ENCODE measurements at regions not wholly inside any gene's neighbourhood (a gene's known extent, or its start where the extent isn't known, plus 50 kb on each side); places are given as distances from the start of the nearest gene placed in this dataset.

DNA sequence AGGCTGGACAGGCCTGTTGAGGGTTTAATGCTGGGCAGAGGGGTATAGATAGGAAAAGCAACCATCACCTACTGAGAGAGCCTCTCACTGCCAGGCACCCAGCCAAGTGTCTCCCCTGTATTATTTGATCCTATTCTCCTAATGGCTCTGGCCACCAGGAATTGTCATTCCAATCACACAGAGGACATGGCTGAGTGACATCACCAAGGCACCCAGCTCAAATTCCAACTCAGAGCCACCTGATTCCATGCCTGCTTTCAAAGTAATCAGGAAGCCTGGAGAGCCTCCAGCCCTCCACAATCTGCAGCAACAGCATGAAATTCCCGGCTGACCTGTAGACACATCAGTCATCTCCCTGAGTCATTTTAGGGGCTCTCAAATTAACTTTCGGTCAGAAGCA lies 368.9 kb upstream of the C16orf82 start:
- no peaks in the 10 kb centered on the region for H3K27me3 ChIP-seq
- no peaks in the 10 kb centered on the region for H3K4me1 ChIP-seq
- no peak for DNase-seq
- TF ChIP-seq, protein P1, sequence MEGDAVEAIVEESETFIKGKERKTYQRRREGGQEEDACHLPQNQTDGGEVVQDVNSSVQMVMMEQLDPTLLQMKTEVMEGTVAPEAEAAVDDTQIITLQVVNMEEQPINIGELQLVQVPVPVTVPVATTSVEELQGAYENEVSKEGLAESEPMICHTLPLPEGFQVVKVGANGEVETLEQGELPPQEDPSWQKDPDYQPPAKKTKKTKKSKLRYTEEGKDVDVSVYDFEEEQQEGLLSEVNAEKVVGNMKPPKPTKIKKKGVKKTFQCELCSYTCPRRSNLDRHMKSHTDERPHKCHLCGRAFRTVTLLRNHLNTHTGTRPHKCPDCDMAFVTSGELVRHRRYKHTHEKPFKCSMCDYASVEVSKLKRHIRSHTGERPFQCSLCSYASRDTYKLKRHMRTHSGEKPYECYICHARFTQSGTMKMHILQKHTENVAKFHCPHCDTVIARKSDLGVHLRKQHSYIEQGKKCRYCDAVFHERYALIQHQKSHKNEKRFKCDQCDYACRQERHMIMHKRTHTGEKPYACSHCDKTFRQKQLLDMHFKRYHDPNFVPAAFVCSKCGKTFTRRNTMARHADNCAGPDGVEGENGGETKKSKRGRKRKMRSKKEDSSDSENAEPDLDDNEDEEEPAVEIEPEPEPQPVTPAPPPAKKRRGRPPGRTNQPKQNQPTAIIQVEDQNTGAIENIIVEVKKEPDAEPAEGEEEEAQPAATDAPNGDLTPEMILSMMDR (IDR thresholded peaks at IDR 0.05; ENCODE audit: low read depth, low read length), result no peak
- H3K4me3 ChIP-seq (ENCODE audit: low read depth, low read length), result no peak overlapping the region
- no peaks in the 10 kb centered on the region for H3K36me3 ChIP-seq
- H3K9me3 ChIP-seq, result no peaks in the 10 kb centered on the region; the same call in 1 of the 2 replicates

DNA sequence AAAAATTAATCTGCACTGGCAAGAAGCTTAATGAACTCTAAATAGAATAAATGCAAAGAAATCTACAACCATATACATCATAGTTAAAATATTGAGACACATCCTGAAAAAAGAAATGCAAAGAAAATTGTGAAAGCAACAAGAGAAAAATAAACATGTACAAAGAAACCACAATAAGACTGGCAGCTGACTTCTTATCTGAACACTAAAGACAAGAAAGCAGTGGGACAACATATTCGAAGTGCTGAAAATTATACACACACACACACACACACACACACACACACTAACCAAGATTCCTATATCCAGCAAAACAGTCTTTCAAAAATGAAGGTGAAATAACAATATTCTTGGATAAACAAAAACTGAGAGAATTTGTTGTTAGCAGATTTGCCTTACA lies 366.5 kb upstream of the C16orf82 start:
- no peak overlapping the region for H3K4me3 ChIP-seq (ENCODE audit: low read depth, low read length)
- no peaks in the 10 kb centered on the region for H3K36me3 ChIP-seq
- no peaks in the 10 kb centered on the region for H3K4me1 ChIP-seq
- no peaks in the 10 kb centered on the region for H3K27me3 ChIP-seq
- H3K9me3 ChIP-seq, result no peaks in the 10 kb centered on the region; the same call in 1 of the 2 replicates
- DNase-seq, result no peak
- TF ChIP-seq, protein P1 (IDR thresholded peaks at IDR 0.05; ENCODE audit: low read depth, low read length), result no peak

DNA sequence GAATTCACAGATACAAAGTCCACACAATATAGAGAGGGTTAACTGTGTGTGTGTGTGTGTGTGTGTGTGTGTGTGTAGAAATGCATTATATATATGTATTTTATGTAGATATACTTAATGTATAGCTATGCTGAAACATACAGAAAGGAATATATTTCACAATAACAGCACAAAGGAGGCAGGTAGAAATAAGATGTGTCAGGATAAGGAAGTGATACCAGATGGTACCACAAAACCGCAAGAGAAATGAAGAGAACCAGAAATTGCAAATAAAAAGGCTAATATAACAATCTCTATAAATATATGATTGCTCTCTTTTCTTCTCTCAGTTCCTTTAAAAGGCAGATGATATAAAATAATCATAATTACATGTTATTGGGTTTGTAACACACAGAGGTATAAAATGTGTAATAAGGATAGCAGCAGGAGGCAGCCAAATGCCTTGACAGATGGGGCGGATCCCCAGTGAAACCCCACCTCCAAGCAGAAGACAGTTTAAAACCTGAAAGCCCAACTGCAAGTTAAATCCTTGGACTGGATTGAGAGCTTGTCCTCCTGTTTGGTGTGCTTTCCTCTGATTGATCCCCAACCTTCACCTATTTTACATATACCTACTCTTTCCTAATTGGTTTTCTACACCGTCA lies 365.4 kb upstream of the C16orf82 start:
- no peak overlapping the region for H3K4me3 ChIP-seq (ENCODE audit: low read depth, low read length)
- no peaks in the 10 kb centered on the region for H3K27me3 ChIP-seq
- no peaks in the 10 kb centered on the region for H3K36me3 ChIP-seq
- no peaks in the 10 kb centered on the region; the same call in 1 of the 2 replicates for H3K9me3 ChIP-seq
- H3K4me1 ChIP-seq, result no peaks in the 10 kb centered on the region
- no peak for DNase-seq
- TF ChIP-seq, protein P1 (IDR thresholded peaks at IDR 0.05; ENCODE audit: low read depth, low read length), result no peak

DNA sequence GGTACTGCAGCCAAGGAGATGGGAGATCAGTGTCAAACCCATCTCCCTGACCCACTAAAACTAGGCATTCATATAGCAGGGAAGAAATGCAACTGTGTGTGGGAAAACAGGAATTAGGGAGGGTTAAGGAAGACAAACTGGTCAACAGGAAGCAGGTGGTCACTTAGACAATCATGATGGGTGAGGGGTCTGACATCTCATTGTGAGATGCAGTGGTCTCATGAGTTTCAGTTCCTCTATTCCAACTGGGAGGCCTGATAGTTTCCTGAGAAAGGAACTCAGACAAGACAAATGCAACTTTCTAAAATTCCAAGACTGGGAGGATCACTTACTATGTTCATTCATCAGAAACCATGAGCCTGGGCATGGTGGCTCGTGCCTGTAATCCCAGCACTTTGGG lies 361.4 kb upstream of the C16orf82 start:
- Histone ChIP-seq H3K36me3 (no peaks in the 10 kb centered on the region), H3K9me3 (no peaks in the 10 kb centered on the region), H3K4me3 (ENCODE audit: low read depth, low read length) (no peak overlapping the region), H3K4me1 (no peaks in the 10 kb centered on the region), H3K27me3 (no peaks in the 10 kb centered on the region)
- DNase-seq, result no peak
- TF ChIP-seq, protein P1 (IDR thresholded peaks at IDR 0.05; ENCODE audit: low read depth, low read length), result no peak

DNA sequence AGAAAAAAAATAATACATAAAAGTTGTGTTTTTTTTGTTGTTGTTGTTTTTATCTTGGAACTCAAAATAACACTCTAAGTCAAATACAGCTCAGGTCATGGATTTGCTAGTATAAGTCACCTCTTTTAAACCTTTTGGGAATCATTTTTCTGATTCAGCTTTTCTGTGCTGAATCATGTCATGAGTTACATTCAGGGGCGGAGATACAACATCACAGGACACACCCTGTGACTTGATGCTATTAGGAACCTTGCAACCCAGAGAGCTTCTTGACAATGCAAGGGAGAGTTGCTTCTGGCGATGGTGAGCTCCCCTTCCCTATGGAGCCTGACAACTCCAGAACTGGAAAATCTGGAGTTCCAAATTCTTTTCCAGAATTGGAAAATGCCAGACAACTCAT lies 358.3 kb upstream of the C16orf82 start:
- H3K36me3 ChIP-seq, result no peaks in the 10 kb centered on the region
- no peaks in the 10 kb centered on the region for H3K4me1 ChIP-seq
- no peaks in the 10 kb centered on the region for H3K27me3 ChIP-seq
- TF ChIP-seq, protein P1 (IDR thresholded peaks at IDR 0.05; ENCODE audit: low read depth, low read length), result no peak
- no peak overlapping the region for H3K4me3 ChIP-seq (ENCODE audit: low read depth, low read length)
- DNase-seq, result no peak
- H3K9me3 ChIP-seq, result no peaks in the 10 kb centered on the region

DNA sequence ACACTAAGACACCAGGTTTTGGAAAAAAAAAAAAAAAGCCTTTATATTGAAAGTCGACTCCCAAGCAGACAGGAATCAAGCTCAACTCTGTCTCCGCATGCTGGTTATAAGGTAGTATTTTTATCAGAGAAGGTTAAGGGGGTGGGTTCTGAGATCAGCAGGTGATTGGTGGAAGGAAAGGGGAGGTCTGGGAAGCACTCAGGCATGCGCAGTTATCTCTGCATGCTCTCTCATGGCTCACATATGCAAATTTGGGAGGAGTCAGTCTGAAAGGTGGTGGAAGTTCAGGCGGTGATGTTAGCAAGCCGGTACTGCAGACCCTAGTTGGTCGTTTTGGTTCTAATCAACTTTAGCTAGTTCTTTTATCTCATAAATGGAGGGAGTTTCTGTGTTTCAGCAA lies 357.6 kb upstream of the C16orf82 start:
- Histone ChIP-seq H3K36me3 (no peaks in the 10 kb centered on the region), H3K27me3 (no peaks in the 10 kb centered on the region), H3K4me3 (ENCODE audit: low read depth, low read length) (no peak overlapping the region), H3K9me3 (no peaks in the 10 kb centered on the region), H3K4me1 (no peaks in the 10 kb centered on the region)
- no peak for DNase-seq
- TF ChIP-seq, protein P1 (IDR thresholded peaks at IDR 0.05; ENCODE audit: low read depth, low read length), result no peak
